ENCODE measurements at regions not wholly inside any gene's neighbourhood (a gene's known extent, or its start where the extent isn't known, plus 50 kb on each side); places are given as distances from the start of the nearest gene placed in this dataset.
A peak's percentile ranks its signal among the peaks of the same experiment; 100 is the strongest.

- TF ChIP-seq POLR2A (IDR thresholded peaks at IDR 0.05) (no peak), CTCF (IDR thresholded peaks at IDR 0.05) (no peak), EP300 (IDR thresholded peaks at IDR 0.05) (no peak), POLR2AphosphoS5 (IDR thresholded peaks at IDR 0.05) (no peak)
- Histone ChIP-seq H3K4me3 (peak overlapping the region in 1 of 2 donors; percentile 44), H3K4me1 (peaks cover 0 to 15% (median 0%) of the 10 kb centered on the region in 3 donors), H3K9me3 (peaks cover 0 to 50% (median 0%) of the 10 kb centered on the region in 3 donors), H3K27me3 (peaks cover 70% of the 10 kb centered on the region), H3K27ac (no peak overlapping the region), H3K36me3 (no peaks in the 10 kb centered on the region)
- no peak for ATAC-seq
- WGBS, 2 donors (ENCODE audit: low coverage in 1 of 2), result no CpG with 5 or more reads among the region's 27 CpGs
Observed at GRCh38 chr5:73382401-73382740, 66.2 kb downstream of the FOXD1 start.

GRCh38 chr5:73381590-73382400 is 66.8 kb downstream of the FOXD1 start:
- Histone ChIP-seq H3K4me3 (peak overlapping the region in 1 of 2 donors; percentile 44), H3K36me3 (no peaks in the 10 kb centered on the region), H3K9me3 (peaks cover 0 to 50% (median 0%) of the 10 kb centered on the region in 3 donors), H3K4me1 (peaks cover 0 to 15% (median 0%) of the 10 kb centered on the region in 3 donors), H3K27me3 (peaks cover 70% of the 10 kb centered on the region), H3K27ac (no peak overlapping the region)
- ATAC-seq, result no peak
- no CpG with 5 or more reads among the region's 90 CpGs for WGBS, 2 donors (ENCODE audit: low coverage in 1 of 2)
- no peak for TF ChIP-seq EP300 (IDR thresholded peaks at IDR 0.05)

DNA sequence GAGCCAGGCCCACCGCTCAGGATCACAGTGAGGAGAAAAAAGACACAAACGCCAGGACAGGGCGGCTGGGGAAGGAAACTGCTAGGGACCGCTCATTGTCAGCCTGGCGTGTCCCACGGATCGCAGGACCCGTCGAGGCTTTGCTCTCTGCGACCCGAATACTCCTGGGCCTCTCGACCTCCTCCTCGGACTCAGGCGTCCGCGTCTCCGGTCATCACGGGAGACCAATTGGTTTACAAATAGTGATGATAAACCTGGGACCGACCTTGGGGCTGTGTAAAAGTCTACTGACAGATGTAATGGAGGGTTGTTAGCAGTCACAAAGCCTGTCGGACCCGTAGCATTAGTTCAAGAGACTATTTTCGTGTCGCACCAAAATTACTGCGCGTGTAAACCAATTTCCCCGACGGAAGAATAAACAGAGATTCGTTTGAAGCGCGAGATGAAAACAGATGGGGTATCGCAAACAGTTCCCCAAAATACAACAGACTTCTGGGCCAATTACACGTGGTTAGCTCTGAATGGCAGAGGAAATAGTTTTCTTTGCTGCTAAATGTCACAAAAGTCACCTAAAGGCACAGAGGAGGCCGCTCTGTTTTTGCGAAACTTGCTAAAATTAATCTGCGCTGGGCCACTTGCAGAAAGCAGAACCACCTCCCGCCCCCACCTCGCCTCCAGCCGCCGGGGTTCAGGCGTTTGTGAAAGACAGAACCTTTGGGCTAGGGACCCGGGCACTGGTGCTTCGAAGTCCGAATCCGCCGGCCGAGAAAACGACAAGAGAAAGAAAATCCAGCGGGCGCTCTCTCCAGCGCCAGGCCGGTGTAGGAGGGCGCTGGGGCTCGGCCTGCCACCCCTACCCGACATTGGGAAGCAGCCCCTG is 67.6 kb downstream of the FOXD1 start:
- no peak for ATAC-seq
- 16 to 81% methylated on average over 13 to 14 of the region's 54 CpGs for WGBS, 2 donors (ENCODE audit: low coverage in 1 of 2)
- Histone ChIP-seq H3K27me3 (peaks cover 77% of the 10 kb centered on the region), H3K4me3 (peak overlapping the region in 1 of 2 donors; percentile 44), H3K27ac (no peak overlapping the region), H3K36me3 (no peaks in the 10 kb centered on the region), H3K9me3 (peaks cover 0 to 46% (median 0%) of the 10 kb centered on the region in 3 donors), H3K4me1 (peaks cover 0 to 15% (median 0%) of the 10 kb centered on the region in 3 donors)
- TF ChIP-seq EP300 (IDR thresholded peaks at IDR 0.05) (no peak), POLR2AphosphoS5 (IDR thresholded peaks at IDR 0.05) (no peak), POLR2A (IDR thresholded peaks at IDR 0.05) (no peak), CTCF (IDR thresholded peaks at IDR 0.05) (no peak)

- no peak for TF ChIP-seq POLR2AphosphoS5 (IDR thresholded peaks at IDR 0.05)
- TF ChIP-seq POLR2A (IDR thresholded peaks at IDR 0.05), result no peak
- TF ChIP-seq CTCF (IDR thresholded peaks at IDR 0.05), result no peak
- no peak for TF ChIP-seq EP300 (IDR thresholded peaks at IDR 0.05)
- peaks cover 0 to 15% (median 0%) of the 10 kb centered on the region in 3 donors for H3K4me1 ChIP-seq
- H3K36me3 ChIP-seq, result no peaks in the 10 kb centered on the region
- H3K27ac ChIP-seq, result no peak overlapping the region
- WGBS, 2 donors (ENCODE audit: low coverage in 1 of 2), result 17% methylated on average over 6 of the region's 19 CpGs; no CpG with 5 or more reads in 1 of the 2 donors
- peaks cover 73% of the 10 kb centered on the region for H3K27me3 ChIP-seq
- H3K4me3 ChIP-seq, result no peak overlapping the region
- ATAC-seq, result peak; percentile 31
- H3K9me3 ChIP-seq, result peaks cover 0 to 36% (median 0%) of the 10 kb centered on the region in 3 donors
Observed at GRCh38 chr5:73380041-73380440, 68.5 kb downstream of the FOXD1 start.

- TF ChIP-seq POLR2A (IDR thresholded peaks at IDR 0.05) (no peak), POLR2AphosphoS5 (IDR thresholded peaks at IDR 0.05) (no peak), EP300 (IDR thresholded peaks at IDR 0.05) (no peak), CTCF (IDR thresholded peaks at IDR 0.05) (no peak)
- Histone ChIP-seq H3K9me3 (peaks cover 0 to 30% (median 0%) of the 10 kb centered on the region in 3 donors), H3K36me3 (no peaks in the 10 kb centered on the region), H3K27ac (no peak overlapping the region), H3K4me1 (peaks cover 0 to 15% (median 0%) of the 10 kb centered on the region in 3 donors), H3K4me3 (no peak overlapping the region), H3K27me3 (peaks cover 70% of the 10 kb centered on the region)
- ATAC-seq, result no peak
- WGBS, 2 donors (ENCODE audit: low coverage in 1 of 2), result 73 to 79% methylated on average over 3 of the region's 3 CpGs
Observed at GRCh38 chr5:73379435-73379834, 69.1 kb downstream of the FOXD1 start.
